ENCODE measurements at regions not wholly inside any gene's neighbourhood (a gene's known extent, or its start where the extent isn't known, plus 50 kb on each side); places are given as distances from the start of the nearest gene placed in this dataset.

GRCh38 chr1:191176131-191176530, 698.5 kb upstream of the BRINP3 start:
- TF ChIP-seq FOXK2 (IDR thresholded peaks at IDR 0.05) (no peak), SP1 (IDR thresholded peaks at IDR 0.05) (no peak), ARNT (IDR thresholded peaks at IDR 0.05) (no peak), BHLHE40 (IDR thresholded peaks at IDR 0.05; ENCODE audit: borderline replicate concordance) (no peak)
